ENCODE measurements at regions not wholly inside any gene's neighbourhood (a gene's known extent, or its start where the extent isn't known, plus 50 kb on each side); places are given as distances from the start of the nearest gene placed in this dataset.

GRCh38 chr13:61495648-61496047, 80.0 kb upstream of the PCDH20 start:
- Histone ChIP-seq H3K4me1 (ENCODE audit: insufficient read depth) (no peaks in the 10 kb centered on the region), H3K27ac (ENCODE audit: low read depth) (no peak overlapping the region), H3F3A (replicated peaks; ENCODE audit: low read depth) (no peaks in the 10 kb centered on the region), H2AFZ (no peak overlapping the region), H3K36me3 (ENCODE audit: insufficient read depth) (no peaks in the 10 kb centered on the region), H4K20me1 (replicated peaks; ENCODE audit: insufficient read depth) (no peaks in the 10 kb centered on the region), H3K4me2 (no peak overlapping the region), H3K4me3 (no peak overlapping the region), H3K79me2 (replicated peaks; ENCODE audit: insufficient read depth) (no peaks in the 10 kb centered on the region), H3K27me3 (ENCODE audit: insufficient read depth) (no peaks in the 10 kb centered on the region), H3K9me2 (ENCODE audit: insufficient read depth) (no peaks in the 10 kb centered on the region)
- TF ChIP-seq EZH2 (IDR thresholded peaks at IDR 0.05; ENCODE audit: low read depth, unreplicated experiment) (no peak), ETS1 (IDR thresholded peaks at IDR 0.05) (no peak), CREB1 (CRISPR knock-in tag; IDR thresholded peaks at IDR 0.05; ENCODE audit: low read depth) (no peak), POLR2AphosphoS5 (IDR thresholded peaks at IDR 0.05; ENCODE audit: low read depth) (no peak), CTCF (conservative IDR thresholded peaks at IDR 0.05; ENCODE audit: low read depth in 2 of 2) (no peak), EZH2phosphoT487 (IDR thresholded peaks at IDR 0.05; ENCODE audit: unreplicated experiment) (no peak), ZNF114 (CRISPR knock-in tag; IDR thresholded peaks at IDR 0.05) (no peak), ZNF462 (CRISPR knock-in tag; IDR thresholded peaks at IDR 0.05) (no peak), REST (IDR thresholded peaks at IDR 0.05; ENCODE audit: unreplicated experiment) (no peak), NANOG (IDR thresholded peaks at IDR 0.05; ENCODE audit: borderline replicate concordance) (no peak), ZNF331 (CRISPR knock-in tag; IDR thresholded peaks at IDR 0.05; ENCODE audit: low read depth) (no peak), STAT1 (IDR thresholded peaks at IDR 0.05; ENCODE audit: unreplicated experiment) (no peak), JUNB (IDR thresholded peaks at IDR 0.05; ENCODE audit: unreplicated experiment) (no peak)
- DNase-seq (ENCODE audit: low spot score), result no peak
- no peak overlapping the region for H3K27ac Mint-ChIP-seq
- no peaks in the 10 kb centered on the region for H3K36me3 Mint-ChIP-seq (ENCODE audit: low read depth)
- no peaks in the 10 kb centered on the region for H3K27me3 Mint-ChIP-seq (ENCODE audit: insufficient read depth, low read depth, poor library complexity)
- no peak overlapping the region for H3K4me3 Mint-ChIP-seq
- H3K9me3 Mint-ChIP-seq, result no peaks in the 10 kb centered on the region
- ATAC-seq, result no peak
- H3K4me1 Mint-ChIP-seq, result no peaks in the 10 kb centered on the region

Data from GM23338 (cell line).